ENCODE measurements at regions not wholly inside any gene's neighbourhood (a gene's known extent, or its start where the extent isn't known, plus 50 kb on each side); places are given as distances from the start of the nearest gene placed in this dataset.

DNA sequence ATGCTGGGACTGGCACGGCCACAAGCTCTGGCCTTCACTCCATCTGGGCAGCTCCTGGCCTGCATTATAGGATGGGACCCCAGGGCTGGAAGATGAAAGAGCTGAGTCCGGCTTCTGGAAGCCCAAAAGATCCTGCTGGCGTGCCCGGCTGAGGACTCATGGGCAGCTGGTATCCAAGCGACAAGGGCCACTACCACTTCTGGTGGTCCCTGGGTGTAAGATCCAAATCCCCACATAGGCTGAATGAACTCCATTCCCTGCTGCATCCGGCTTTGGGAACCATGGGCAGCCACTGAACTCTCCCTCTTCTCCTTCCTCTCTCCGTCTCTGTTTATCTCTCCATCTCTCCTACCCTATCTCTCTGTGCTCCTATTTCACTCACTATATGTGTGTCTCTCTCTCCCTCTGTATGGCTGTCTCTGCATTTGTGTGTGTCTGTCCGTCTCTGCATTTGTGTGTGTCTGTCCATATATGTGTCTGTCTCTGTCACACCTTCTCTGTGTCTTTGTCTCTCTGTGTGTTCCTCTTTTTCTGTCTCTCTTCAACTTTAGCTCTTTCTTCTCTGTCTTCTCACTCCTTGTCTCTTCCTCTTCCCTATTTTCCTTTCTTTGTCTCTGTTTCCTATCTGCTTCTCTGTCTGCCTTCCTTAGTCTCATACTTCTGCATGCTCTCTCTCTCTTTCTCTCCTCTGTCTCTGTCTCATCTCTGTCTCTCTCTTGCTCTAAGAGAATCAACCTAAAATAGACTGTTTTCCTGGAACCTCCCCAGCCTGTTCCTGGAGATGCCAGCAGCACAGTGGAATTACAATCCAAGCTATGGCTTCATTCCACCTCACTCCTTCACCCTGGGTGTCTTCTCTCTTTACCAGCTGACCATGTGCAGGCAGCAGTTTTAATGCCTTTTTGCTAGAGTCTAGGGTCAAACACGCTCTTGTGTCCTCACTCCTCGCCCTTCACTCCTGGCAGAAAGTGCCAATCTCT lies 60.4 kb upstream of the IRX6 start:
- no peak for DNase-seq

DNA sequence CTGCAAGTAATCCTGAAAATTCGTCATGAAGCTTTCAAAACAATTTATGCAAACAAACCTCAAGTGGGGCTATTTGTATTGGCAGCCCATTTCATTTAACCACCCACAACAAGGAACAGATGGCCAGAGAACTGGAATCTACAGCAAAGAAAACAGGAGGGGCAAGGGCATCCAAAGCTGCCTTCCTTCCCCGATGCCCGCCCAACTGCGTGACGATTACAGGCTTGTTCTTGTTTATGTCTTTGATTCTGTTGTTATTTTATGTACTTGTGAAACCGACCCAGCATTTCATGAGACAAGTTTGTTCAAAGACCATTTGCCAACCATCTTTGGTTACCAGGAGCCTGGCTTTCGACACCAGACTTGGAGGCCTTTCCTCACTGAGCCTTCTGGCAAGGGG lies 59.1 kb upstream of the IRX6 start:
- DNase-seq: no peak

DNA sequence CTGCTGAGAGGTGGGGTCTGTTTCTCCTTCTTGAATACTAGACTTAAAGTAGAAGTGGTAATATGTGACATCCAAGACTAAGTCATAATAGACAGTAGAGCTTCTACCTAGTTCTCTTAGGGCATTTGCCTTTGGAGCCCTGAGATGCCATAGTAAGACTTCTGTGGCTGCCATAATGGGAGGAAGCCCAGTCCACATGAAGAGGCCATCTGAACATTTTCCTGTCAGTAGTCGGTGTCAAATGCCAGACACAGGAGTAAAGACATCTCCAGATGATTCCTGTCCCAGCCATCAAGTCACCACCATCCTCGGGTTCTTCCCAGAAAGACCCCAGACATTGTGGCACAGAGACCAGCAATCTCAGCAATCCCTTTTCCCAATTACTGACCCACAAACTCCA lies 58.1 kb upstream of the IRX6 start:
- no peak for DNase-seq

DNA sequence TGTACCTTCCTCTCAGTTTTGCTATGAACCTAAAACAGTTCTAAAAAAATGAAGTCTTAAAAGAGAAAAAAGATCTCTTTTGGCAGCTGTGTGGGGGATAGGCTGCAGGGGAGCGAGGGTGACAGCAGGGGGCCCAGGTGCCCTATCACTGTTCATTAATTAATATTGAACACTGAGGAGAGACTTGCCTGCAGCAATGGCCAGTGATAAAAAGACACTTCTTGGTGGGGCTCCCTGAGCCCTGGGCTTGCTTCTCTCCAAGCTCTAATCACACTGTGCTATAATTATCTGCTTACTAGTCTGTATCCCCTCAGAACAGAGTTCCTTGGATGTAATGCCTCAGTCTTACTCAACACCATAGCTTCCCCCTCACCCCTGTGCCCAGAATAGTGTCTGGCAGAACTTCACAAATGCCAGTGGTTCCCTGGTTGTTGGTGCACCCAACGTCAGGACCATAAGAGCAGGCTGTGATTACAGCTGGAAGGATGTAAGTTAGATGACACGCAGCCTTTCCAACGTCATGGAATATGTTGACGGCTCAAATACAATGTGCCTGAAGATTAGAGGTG lies 52.0 kb upstream of the IRX6 start:
- DNase-seq: no peak

DNA sequence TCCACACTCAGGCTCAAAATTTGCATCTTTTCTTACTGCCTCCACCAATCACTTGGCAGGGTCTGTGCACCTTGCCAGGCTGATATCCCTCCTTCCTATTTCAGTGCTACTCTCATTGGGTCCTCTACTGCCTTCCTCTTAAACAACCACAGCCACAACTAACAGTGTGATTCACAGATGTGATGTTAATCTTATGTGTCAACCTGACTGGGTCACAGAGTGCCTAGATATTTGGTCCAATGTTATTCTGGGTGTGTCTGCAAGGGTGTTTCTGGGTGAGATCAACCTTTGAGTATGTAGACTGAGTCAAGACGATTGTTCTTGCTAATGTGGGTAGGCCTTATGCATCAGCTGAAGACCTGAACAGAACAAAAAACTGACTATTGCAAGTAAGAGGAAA lies 51.3 kb upstream of the IRX6 start:
- no peak for DNase-seq

DNA sequence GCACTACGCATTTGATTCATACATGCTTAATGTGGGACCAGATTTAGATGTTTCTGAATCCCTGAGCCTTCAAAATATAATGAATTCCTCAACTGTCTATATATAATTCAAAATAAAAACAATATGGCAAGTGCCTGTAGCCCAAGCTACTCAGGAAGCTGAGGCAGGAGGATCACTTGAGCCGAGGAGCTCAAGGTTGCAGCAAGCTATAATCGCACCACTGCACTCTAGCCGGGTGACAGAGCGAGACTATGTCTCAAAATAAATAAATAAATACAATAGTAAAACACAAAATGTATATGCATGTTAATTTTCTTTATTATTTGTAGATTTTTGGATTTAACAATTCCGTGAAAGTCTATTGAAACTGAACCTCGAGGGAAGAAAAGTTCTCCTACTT lies 50.6 kb upstream of the IRX6 start:
- DNase-seq: no peak

DNA sequence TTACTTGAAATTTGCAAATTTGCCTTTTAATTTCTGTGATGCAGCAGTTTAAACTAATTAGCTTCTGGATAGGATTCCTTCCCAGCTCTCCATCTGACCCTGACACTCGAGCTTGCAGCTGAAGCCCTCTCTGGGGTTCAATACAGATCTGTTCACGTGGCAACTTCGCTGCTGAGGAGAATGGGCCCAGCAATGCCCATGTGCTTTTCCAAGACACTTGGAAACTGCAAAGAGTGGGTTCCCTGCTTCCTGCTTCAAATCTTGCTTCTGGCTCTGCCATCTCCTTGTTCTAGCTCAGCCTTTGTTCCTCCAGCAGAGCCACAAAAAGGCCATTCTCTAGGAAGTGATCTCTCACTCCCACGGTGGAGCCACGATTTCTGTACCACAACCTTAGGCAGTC lies 50.0 kb upstream of the IRX6 start:
- DNase-seq: no peak

All from hypothalamus (tissue), 51 donors.